Tibial artery (tissue), 4 donors: ENCODE measurements at regions not wholly inside any gene's neighbourhood (a gene's known extent, or its start where the extent isn't known, plus 50 kb on each side); places are given as distances from the start of the nearest gene placed in this dataset.
"Not testable (repeated sequence)": the region's sequence is repeated elsewhere in the genome, so short reads cannot be mapped to it uniquely, and the experiment has no call there.

ENCODE experiments used
- DNase-seq, 2 donors: peaks; one replicate each; pipeline ENCODE4 v3.0.0-alpha.2; 2019
- H3K27ac ChIP-seq, 2 donors: fragments of 200-600 bp; sonication (generic) in 1 of 2; 1 replicate in 1 of 2; 2 replicates in 1 of 2; pipeline ENCODE4 v1.5.1; 2018 to 2019; ENCODE audit warnings: mild to moderate bottlenecking in 1 of 2
- H3K27me3 ChIP-seq, 2 donors: fragments of 200-600 bp; sonication (generic) in 1 of 2; one replicate each; pipeline versions ENCODE4 v1.5.1 to v1.6.0; 2016 to 2019
- H3K36me3 ChIP-seq, 3 donors: fragments of 200-600 bp; sonication (generic) in 2 of 3; one replicate each; pipeline ENCODE4 v1.5.1; 2016 to 2019; ENCODE audit warnings: mild to moderate bottlenecking in 2 of 3
- H3K4me1 ChIP-seq, 4 donors: fragments of 200-600 bp; sonication (generic) in 2 of 4; 1 replicate in 3 of 4; 2 replicates in 1 of 4; pipeline ENCODE4 v1.5.1; 2016 to 2019
- H3K4me3 ChIP-seq, 2 donors: fragments of 200-600 bp; sonication (generic) in 1 of 2; 1 replicate in 1 of 2; 2 replicates in 1 of 2; pipeline ENCODE4 v1.5.1; 2018 to 2019; ENCODE audit warnings: mild to moderate bottlenecking in 2 of 2
- H3K9me3 ChIP-seq, 3 donors: fragments of 200-600 bp; sonication (generic) in 1 of 3; one replicate each; pipeline ENCODE4 v1.5.1; 2016 to 2019
- intact Hi-C: fragments of 100-400 bp; cut with DNase I; formaldehyde crosslinking; loops from one replicate; pipeline ENCODE4 v1.15.0; 2023; ENCODE audit warnings: low total_unique reads
- TF ChIP-seq, protein P1 (sequence below), 2 experiments: fragments of 200-600 bp in 1 of 2; fragments of 450-650 bp in 1 of 2; IDR thresholded peaks; one replicate each; pipeline ENCODE4 v1.5.1; 2017 to 2019; ENCODE audit warnings: antibody characterized with exemption in 2 of 2, mild to moderate bottlenecking in 1 of 2, moderate library complexity in 1 of 2

DNA sequence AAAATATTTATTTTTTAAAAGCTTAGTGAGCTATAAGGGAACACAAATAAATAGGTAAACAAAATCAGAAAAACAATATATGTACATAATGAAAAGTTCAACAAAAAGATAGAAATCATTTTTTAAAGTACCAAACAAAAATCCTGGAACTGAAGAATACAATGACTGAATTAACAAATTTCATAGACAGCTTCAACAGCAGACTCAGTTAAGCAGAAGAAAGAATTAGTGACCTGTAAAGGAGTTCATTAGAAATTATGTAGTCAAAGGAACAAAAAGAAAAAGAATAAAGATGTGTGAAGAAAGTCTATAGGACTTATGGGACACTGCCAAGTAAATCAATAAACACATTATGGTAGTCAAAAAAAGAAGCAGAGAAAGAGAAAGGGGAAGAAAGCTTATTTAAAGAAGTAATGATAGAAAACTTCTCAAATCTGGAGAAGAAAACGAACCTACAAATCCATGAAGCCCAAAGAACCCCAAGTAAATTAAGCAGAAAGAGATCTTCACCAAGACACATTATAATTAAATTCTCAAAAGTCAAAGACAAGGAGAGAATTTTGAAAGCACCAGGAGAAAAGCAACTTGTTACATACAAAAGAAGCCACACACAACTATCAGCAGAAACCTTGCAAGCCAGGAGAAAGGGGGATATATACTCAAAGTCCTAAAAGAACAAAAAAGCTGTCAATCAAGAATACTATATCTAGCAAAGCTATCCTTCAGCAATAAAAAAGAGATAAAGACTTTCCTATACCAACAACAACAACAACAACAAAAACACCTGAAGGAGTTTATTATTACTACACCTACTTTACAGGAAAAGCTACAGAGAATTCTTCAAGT is 338.9 kb downstream of the PTTG2 start:
- intact Hi-C loops: no loop called here
- H3K27me3 ChIP-seq: no peaks in the 10 kb centered on the region
- H3K9me3 ChIP-seq: peaks cover 0 to 21% (median 13%) of the 10 kb centered on the region in 3 donors
- TF ChIP-seq, protein P1, sequence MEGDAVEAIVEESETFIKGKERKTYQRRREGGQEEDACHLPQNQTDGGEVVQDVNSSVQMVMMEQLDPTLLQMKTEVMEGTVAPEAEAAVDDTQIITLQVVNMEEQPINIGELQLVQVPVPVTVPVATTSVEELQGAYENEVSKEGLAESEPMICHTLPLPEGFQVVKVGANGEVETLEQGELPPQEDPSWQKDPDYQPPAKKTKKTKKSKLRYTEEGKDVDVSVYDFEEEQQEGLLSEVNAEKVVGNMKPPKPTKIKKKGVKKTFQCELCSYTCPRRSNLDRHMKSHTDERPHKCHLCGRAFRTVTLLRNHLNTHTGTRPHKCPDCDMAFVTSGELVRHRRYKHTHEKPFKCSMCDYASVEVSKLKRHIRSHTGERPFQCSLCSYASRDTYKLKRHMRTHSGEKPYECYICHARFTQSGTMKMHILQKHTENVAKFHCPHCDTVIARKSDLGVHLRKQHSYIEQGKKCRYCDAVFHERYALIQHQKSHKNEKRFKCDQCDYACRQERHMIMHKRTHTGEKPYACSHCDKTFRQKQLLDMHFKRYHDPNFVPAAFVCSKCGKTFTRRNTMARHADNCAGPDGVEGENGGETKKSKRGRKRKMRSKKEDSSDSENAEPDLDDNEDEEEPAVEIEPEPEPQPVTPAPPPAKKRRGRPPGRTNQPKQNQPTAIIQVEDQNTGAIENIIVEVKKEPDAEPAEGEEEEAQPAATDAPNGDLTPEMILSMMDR (IDR thresholded peaks at IDR 0.05): no peak
- no peaks in the 10 kb centered on the region for H3K36me3 ChIP-seq
- H3K27ac ChIP-seq: no peak overlapping the region
- DNase-seq: no peak
- no peaks in the 10 kb centered on the region for H3K4me1 ChIP-seq
- no peak overlapping the region for H3K4me3 ChIP-seq

DNA sequence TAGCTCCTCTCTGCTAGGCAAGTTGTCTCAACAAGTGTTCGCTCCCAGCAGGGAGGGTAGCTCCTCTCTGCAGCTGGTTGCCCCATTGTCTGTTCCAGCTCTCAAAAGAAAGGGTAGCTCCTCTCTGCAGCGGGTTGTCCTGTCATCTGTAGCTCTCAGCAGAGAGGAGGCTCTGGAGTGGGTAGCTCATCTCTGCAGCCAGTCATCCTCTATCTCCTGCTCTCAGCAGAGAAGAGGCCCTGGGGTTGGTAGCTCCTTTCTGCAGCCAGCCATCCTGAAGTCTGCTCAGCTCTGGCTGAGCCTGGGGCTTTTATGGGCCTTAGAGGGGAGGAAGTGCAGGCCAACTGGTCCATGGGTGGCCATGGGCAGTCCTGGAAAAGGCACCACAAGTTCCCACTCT is 342.7 kb downstream of the PTTG2 start:
- intact Hi-C loops: no loop called here
- TF ChIP-seq, protein P1 (IDR thresholded peaks at IDR 0.05): no peak
- Histone ChIP-seq H3K27me3 (no peaks in the 10 kb centered on the region), H3K4me3 (no peak overlapping the region), H3K27ac (no peak overlapping the region), H3K36me3 (no peaks in the 10 kb centered on the region), H3K4me1 (no peaks in the 10 kb centered on the region), H3K9me3 (peaks cover 0 to 19% (median 9%) of the 10 kb centered on the region in 3 donors)
- no peak for DNase-seq

DNA sequence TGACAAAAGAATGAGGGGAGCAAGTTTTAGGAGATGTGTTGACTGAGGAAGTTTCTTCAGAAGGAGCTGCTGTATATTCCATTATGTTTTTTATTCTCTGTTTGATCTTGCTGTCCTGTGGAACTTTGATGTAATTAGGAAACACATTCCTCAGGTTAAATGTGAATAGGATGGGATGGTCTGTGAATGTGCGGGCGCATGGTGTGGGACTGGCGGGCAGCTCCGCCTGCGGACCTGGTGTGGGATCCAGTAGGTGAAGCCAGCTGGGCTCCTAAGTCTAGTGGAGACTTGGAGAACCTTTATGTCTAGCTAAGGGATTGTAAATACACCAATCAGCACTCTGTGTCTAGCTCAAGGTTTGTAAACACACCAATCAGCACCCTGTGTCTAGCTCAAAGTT is 344.3 kb downstream of the PTTG2 start:
- H3K9me3 ChIP-seq, H3K36me3 ChIP-seq, H3K27me3 ChIP-seq, intact Hi-C loops, H3K4me1 ChIP-seq, H3K4me3 ChIP-seq, DNase-seq, H3K27ac ChIP-seq: not testable (repeated sequence)

DNA sequence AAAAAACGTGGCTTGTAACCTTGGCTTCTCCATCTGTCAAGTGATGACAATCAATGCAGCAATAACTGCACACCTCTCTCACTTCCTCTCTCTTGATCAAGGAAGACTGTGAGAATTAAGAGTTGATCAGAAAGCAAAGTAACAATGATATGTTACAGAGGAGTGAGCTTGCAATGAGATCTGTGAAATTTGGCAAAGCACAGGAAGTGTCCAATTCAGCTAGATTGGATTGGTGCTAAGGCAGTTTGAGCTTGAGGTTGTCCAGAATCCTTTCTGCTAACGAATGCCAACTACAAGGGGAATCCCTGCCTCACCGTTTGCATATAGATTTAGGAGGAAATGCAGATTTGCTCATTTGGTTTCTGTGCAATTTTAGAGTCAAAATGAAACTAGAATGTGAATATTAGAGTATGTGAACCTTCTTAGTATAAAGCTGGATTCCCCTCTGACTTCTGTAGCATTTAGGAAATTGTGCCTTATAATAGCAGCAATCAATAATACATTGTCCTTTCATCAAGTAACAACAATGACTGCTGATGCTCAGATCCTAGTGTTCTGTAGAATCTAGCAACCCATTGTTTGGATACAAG is 346.4 kb downstream of the PTTG2 start:
- Histone ChIP-seq H3K27ac (no peak overlapping the region), H3K36me3 (no peaks in the 10 kb centered on the region), H3K4me1 (no peaks in the 10 kb centered on the region), H3K27me3 (no peaks in the 10 kb centered on the region), H3K9me3 (peaks cover 0 to 6% (median 0%) of the 10 kb centered on the region in 3 donors), H3K4me3 (no peak overlapping the region)
- intact Hi-C loops: no loop called here
- no peak for DNase-seq
- TF ChIP-seq, protein P1 (IDR thresholded peaks at IDR 0.05): no peak

DNA sequence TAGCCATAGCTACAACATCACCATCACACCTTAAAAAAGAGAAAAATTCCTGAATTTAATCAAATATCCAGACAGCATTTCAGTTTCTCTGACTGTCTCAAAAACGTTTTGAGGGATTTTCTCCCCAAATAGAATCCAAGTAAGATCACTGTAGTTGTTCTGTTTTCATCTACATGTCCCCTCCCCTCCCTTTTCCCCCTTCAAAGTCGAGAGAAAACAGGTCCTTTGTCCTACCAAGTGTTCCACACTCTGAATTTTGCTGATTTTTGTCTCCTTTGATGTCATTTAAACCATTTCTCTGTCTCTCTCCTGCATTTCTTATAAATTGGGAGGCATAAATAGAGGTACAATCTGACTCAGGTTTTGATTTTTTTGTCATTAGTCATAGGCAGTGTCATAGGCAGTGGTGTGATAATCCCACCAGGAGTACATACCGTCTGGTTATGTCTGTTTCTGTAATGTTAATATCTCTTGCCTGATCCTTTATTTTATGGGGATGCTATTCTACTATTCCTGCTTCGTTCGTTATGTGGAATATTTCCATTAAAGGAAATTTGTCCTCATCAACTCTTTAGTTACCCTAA is 348.6 kb downstream of the PTTG2 start:
- Histone ChIP-seq H3K4me3 (no peak overlapping the region), H3K27me3 (no peaks in the 10 kb centered on the region), H3K27ac (no peak overlapping the region), H3K9me3 (no peaks in the 10 kb centered on the region), H3K36me3 (no peaks in the 10 kb centered on the region), H3K4me1 (peaks cover 0 to under 1% (median 0%) of the 10 kb centered on the region in 4 donors)
- no peak for DNase-seq
- intact Hi-C loops: no loop called here
- TF ChIP-seq, protein P1 (IDR thresholded peaks at IDR 0.05): no peak

DNA sequence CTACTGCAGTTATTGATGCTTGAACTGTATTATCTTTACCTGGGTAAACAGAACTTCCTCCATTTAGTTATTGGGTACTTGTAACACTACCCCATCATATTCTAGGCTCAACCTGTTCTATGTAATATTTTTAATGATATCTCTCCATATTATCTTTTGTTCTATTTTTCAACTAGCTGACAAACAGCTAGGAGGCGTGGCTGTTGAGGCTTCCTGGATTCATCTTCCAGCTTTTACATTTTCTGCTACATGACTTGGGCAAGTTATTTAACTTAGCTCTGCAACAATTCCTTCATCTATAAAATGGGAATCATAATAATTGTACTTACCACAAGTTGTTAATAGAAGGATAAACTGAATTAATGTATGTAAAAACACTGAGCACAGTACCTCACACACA is 349.3 kb downstream of the PTTG2 start:
- peaks cover 0 to 6% (median 3%) of the 10 kb centered on the region in 4 donors for H3K4me1 ChIP-seq
- TF ChIP-seq, protein P1 (IDR thresholded peaks at IDR 0.05): no peak
- no peaks in the 10 kb centered on the region for H3K9me3 ChIP-seq
- intact Hi-C loops: no loop called here
- no peak overlapping the region for H3K27ac ChIP-seq
- no peaks in the 10 kb centered on the region for H3K27me3 ChIP-seq
- H3K36me3 ChIP-seq: no peaks in the 10 kb centered on the region
- H3K4me3 ChIP-seq: no peak overlapping the region
- DNase-seq: no peak
